Glutamatergic neuron (in vitro differentiated cells): ENCODE measurements at regions not wholly inside any gene's neighbourhood (a gene's known extent, or its start where the extent isn't known, plus 50 kb on each side); places are given as distances from the start of the nearest gene placed in this dataset.
"Not testable (repeated sequence)": the region's sequence is repeated elsewhere in the genome, so short reads cannot be mapped to it uniquely, and the experiment has no call there.

ENCODE experiments used
- DNase-seq: peaks from one replicate; pipeline ENCODE4 v3.0.0; 2022
- H3K27ac Mint-ChIP-seq: one replicate; pipeline ENCODE4 v1.8.0; 2020; ENCODE audit warnings: mild to moderate bottlenecking, mixed read lengths, inconsistent platforms; ENCODE audit not compliant: unreplicated experiment
- H3K27me3 Mint-ChIP-seq: one replicate; pipeline ENCODE4 v1.8.0; 2020; ENCODE audit warnings: mild to moderate bottlenecking, moderate library complexity, mixed read lengths, inconsistent platforms; ENCODE audit not compliant: unreplicated experiment
- H3K36me3 Mint-ChIP-seq: one replicate; pipeline ENCODE4 v1.8.0; 2020; ENCODE audit warnings: mild to moderate bottlenecking, mixed read lengths, inconsistent platforms; ENCODE audit not compliant: unreplicated experiment
- H3K4me1 Mint-ChIP-seq: one replicate; pipeline ENCODE4 v1.8.0; 2020; ENCODE audit warnings: mild to moderate bottlenecking, low read depth, mixed read lengths, inconsistent platforms; ENCODE audit not compliant: unreplicated experiment
- H3K4me3 Mint-ChIP-seq: one replicate; pipeline ENCODE4 v1.8.0; 2020; ENCODE audit warnings: mild to moderate bottlenecking, mixed read lengths, inconsistent platforms; ENCODE audit not compliant: unreplicated experiment
- H3K9me3 Mint-ChIP-seq: one replicate; pipeline ENCODE4 v1.8.0; 2020; ENCODE audit warnings: mild to moderate bottlenecking, moderate library complexity, mixed read lengths, inconsistent platforms; ENCODE audit not compliant: unreplicated experiment
- TF ChIP-seq, protein P1 (sequence below): fragments of 200-600 bp; sonication (generic); IDR thresholded peaks from one replicate; pipeline ENCODE4 v1.5.0; 2021; ENCODE audit not compliant: partially characterized antibody, unreplicated experiment

DNA sequence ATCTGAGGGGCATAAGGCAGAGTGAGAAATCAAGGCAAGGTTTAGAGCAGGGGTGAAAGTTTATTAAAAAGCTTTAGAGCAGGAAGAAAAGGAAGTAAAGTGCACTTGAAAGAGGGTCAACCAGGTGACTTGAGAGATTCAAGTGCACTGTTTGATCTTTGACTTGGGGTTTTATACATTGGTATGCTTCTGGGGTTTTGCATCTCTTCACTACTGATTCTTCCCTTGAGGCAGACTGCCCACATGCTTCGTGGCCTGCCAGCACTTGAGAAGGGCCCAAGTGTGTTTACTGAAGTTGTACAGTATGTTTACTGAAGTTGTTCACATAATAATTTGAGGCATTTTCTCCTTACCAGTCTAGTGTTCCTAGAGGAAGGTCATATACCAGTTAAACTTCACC, 367.0 kb upstream of the UBE2E2 start:
- no peak overlapping the region for H3K27ac Mint-ChIP-seq
- TF ChIP-seq, protein P1, sequence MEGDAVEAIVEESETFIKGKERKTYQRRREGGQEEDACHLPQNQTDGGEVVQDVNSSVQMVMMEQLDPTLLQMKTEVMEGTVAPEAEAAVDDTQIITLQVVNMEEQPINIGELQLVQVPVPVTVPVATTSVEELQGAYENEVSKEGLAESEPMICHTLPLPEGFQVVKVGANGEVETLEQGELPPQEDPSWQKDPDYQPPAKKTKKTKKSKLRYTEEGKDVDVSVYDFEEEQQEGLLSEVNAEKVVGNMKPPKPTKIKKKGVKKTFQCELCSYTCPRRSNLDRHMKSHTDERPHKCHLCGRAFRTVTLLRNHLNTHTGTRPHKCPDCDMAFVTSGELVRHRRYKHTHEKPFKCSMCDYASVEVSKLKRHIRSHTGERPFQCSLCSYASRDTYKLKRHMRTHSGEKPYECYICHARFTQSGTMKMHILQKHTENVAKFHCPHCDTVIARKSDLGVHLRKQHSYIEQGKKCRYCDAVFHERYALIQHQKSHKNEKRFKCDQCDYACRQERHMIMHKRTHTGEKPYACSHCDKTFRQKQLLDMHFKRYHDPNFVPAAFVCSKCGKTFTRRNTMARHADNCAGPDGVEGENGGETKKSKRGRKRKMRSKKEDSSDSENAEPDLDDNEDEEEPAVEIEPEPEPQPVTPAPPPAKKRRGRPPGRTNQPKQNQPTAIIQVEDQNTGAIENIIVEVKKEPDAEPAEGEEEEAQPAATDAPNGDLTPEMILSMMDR, result no peak
- DNase-seq, result no peak
- H3K4me3 Mint-ChIP-seq, result no peak overlapping the region
- no peaks in the 10 kb centered on the region for H3K36me3 Mint-ChIP-seq
- H3K9me3 Mint-ChIP-seq, result no peaks in the 10 kb centered on the region
- H3K27me3 Mint-ChIP-seq, result no peaks in the 10 kb centered on the region
- H3K4me1 Mint-ChIP-seq, result no peaks in the 10 kb centered on the region

DNA sequence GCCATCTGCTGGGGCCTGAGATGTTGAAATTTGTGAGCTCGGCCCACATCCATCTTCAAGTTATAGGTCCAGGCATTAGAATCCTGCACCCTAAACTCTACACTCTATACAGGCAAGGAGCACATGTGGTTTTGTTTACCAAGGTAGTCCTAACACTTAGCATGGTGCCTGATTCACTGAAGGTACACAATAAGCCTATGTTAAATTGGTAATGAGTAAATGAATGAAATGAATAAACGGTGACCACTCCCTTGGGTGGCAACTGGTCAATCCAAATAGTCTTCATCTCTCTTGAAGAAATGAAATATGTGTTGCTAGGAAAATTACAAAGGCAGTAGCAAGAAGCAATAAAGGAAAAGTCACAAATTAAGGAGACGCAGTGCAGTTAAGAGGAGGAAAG, 359.3 kb upstream of the UBE2E2 start:
- Mint-ChIP-seq H3K27me3 (no peaks in the 10 kb centered on the region), H3K27ac (no peak overlapping the region)

DNA sequence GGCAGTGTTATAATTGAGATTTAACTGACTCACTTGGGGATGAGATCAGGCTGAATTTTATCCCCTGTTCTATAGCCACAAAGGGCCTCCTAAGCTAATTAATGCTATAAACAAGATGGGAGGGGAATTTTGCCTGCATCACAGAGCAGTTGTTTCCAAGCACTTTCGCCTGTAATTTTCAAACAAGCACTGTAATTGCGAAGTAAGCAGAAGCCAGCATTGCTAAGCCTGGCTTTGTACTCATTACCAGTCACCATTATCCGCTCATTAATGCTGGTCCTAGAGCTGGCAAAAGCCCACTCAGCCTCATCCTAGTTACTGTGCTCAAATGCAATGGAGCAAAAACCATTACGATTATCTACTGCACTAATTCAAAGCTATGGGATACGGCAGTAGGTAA, 356.6 kb upstream of the UBE2E2 start:
- Mint-ChIP-seq H3K27ac (no peak overlapping the region), H3K36me3 (no peaks in the 10 kb centered on the region), H3K9me3 (no peaks in the 10 kb centered on the region), H3K4me1 (no peaks in the 10 kb centered on the region), H3K27me3 (no peaks in the 10 kb centered on the region), H3K4me3 (no peak overlapping the region)
- no peak for DNase-seq
- TF ChIP-seq, protein P1, result no peak

More for the DNA sequence above, 359.3 kb upstream of the UBE2E2 start:
- no peak for DNase-seq
- H3K9me3 Mint-ChIP-seq, result no peaks in the 10 kb centered on the region
- H3K4me1 Mint-ChIP-seq, result no peaks in the 10 kb centered on the region
- no peak overlapping the region for H3K4me3 Mint-ChIP-seq
- no peaks in the 10 kb centered on the region for H3K36me3 Mint-ChIP-seq
- TF ChIP-seq, protein P1, result no peak

- not testable (repeated sequence) for H3K27me3 Mint-ChIP-seq, H3K4me3 Mint-ChIP-seq, H3K27ac Mint-ChIP-seq, H3K9me3 Mint-ChIP-seq, H3K4me1 Mint-ChIP-seq, H3K36me3 Mint-ChIP-seq, DNase-seq
Measured at GRCh38 chr3:22849583-22849982, 353.5 kb upstream of the UBE2E2 start.

DNA sequence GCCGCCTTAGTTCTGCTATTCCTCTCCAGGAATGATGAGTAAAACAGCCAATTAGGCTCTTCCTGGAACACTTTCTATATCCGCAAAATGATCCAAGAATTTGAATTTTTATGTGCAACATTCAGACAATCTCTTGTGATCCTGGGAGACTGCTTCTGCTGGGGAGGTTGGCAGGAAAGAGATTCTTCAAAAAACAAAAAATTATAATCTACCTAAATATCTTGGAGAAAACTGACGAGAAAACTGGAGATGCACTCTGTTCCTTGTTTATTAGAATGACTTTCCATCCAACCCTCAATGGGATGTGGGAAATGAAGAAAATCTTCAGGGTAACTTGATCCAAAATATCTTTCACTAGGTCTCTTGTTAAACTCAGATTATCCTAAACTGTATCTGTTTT, 346.3 kb upstream of the UBE2E2 start:
- Mint-ChIP-seq H3K4me1 (no peaks in the 10 kb centered on the region), H3K36me3 (no peaks in the 10 kb centered on the region), H3K4me3 (no peak overlapping the region), H3K27me3 (no peaks in the 10 kb centered on the region), H3K9me3 (no peaks in the 10 kb centered on the region), H3K27ac (no peak overlapping the region)
- DNase-seq, result no peak
- TF ChIP-seq, protein P1, result no peak

- no peak overlapping the region for H3K27ac Mint-ChIP-seq
- no peaks in the 10 kb centered on the region for H3K27me3 Mint-ChIP-seq
- no peaks in the 10 kb centered on the region for H3K4me1 Mint-ChIP-seq
- no peaks in the 10 kb centered on the region for H3K36me3 Mint-ChIP-seq
- no peaks in the 10 kb centered on the region for H3K9me3 Mint-ChIP-seq
- TF ChIP-seq, protein P1, result no peak
- no peak overlapping the region for H3K4me3 Mint-ChIP-seq
- DNase-seq, result no peak
Measured at GRCh38 chr3:22858486-22858885, 344.6 kb upstream of the UBE2E2 start.
